B cell (primary cell): ENCODE measurements at regions not wholly inside any gene's neighbourhood (a gene's known extent, or its start where the extent isn't known, plus 50 kb on each side); places are given as distances from the start of the nearest gene placed in this dataset.

Experiments used
- ATAC-seq: fragments of 200-7000 bp; cut with Tn5 transposase; one replicate; pipeline ENCODE4 v1.10.0; 2021; ENCODE audit warnings: low read depth, mild to moderate bottlenecking, moderate number of reproducible peaks, moderate library complexity
- CTCF ChIA-PET: fragments of 350-600 bp; sonication (Branson Sonifier 250); formaldehyde crosslinking; loops from one replicate; lab custom pipeline; 2021; ENCODE audit warnings: antibody characterized with exemption, inconsistent platforms; lab: Charles Lee
- POLR2A ChIA-PET: fragments of 350-600 bp; sonication (Branson Sonifier 250); formaldehyde crosslinking; loops from one replicate; lab custom pipeline; 2021; ENCODE audit warnings: antibody characterized with exemption; lab: Charles Lee
- DNase-seq: peaks from one replicate; pipeline ENCODE4 v3.0.0; 2013
- H2AFZ ChIP-seq: 2 replicates; pipeline ENCODE4 v1.6.1; 2012; ENCODE audit warnings: mild to moderate bottlenecking, low read depth, low read length; ENCODE audit not compliant: insufficient read depth, poor library complexity, severe bottlenecking
- H3K27ac ChIP-seq, 2 donors: 1 replicate in 1 of 2; 2 replicates in 1 of 2; pipeline ENCODE4 v1.5.1; 2012 to 2013; ENCODE audit warnings: low read length in 2 of 2, mild to moderate bottlenecking in 2 of 2, moderate library complexity in 1 of 2
- H3K27me3 ChIP-seq, 4 experiments: fragments of 200-600 bp in 1 of 4; sonication (generic) in 1 of 4; replicated peaks in 1 of 4; 1 replicate in 2 of 4; 2 replicates in 2 of 4; pipeline versions ENCODE4 v1.6.1 to v1.7.0; 2013 to 2016; ENCODE audit warnings: low read length in 3 of 4, mild to moderate bottlenecking in 2 of 4, mixed read lengths in 1 of 4, moderate library complexity in 1 of 4; ENCODE audit not compliant: insufficient read depth in 4 of 4, control insufficient read depth in 3 of 4; ENCODE audit errors: control extremely low read depth in 1 of 4
- H3K36me3 ChIP-seq, 2 experiments: replicated peaks in 1 of 2; 1 replicate in 1 of 2; 2 replicates in 1 of 2; pipeline versions ENCODE4 v1.6.1 to v1.7.1; 2013; ENCODE audit warnings: low read length in 1 of 2; ENCODE audit not compliant: insufficient read depth in 2 of 2, control insufficient read depth in 1 of 2; ENCODE audit errors: control extremely low read depth in 1 of 2, extremely low read depth in 1 of 2
- H3K4me1 ChIP-seq, 2 donors: fragments of 200-600 bp in 1 of 2; sonication (generic) in 1 of 2; 1 replicate in 1 of 2; 2 replicates in 1 of 2; pipeline versions ENCODE4 v1.5.1 to v1.6.1; 2013 to 2017; ENCODE audit warnings: low read length in 2 of 2; ENCODE audit not compliant: control insufficient read depth in 2 of 2, insufficient read depth in 2 of 2
- H3K4me2 ChIP-seq: replicated peaks from 2 replicates; pipeline ENCODE3; 2012; ENCODE audit warnings: mild to moderate bottlenecking, low read depth, low read length; ENCODE audit not compliant: poor library complexity, severe bottlenecking
- H3K4me3 ChIP-seq, 5 experiments: fragments of 200-600 bp in 1 of 5; sonication (generic) in 1 of 5; 1 replicate in 3 of 5; 2 replicates in 2 of 5; pipeline versions ENCODE4 v1.5.1 to v1.7.0; 2011 to 2016; ENCODE audit warnings: low read length in 4 of 5, mild to moderate bottlenecking in 4 of 5, low read depth in 2 of 5, control low read depth in 1 of 5, moderate library complexity in 1 of 5; ENCODE audit not compliant: insufficient read depth in 1 of 5; ENCODE audit errors: control extremely low read depth in 1 of 5, extremely low read depth in 1 of 5
- H3K79me2 ChIP-seq: fragments of 200-600 bp; sonication (generic); one replicate; pipeline ENCODE4 v1.6.0; 2016; ENCODE audit warnings: low read length; ENCODE audit not compliant: control insufficient read depth, insufficient read depth
- H3K9ac ChIP-seq: fragments of 200-600 bp; sonication (generic); 2 replicates; pipeline ENCODE4 v1.6.1; 2017; ENCODE audit warnings: mild to moderate bottlenecking, low read length, moderate library complexity
- H3K9me3 ChIP-seq, 3 donors: one replicate each; pipeline versions ENCODE4 v1.6.1 to v1.7.1; 2013; ENCODE audit warnings: low read length in 2 of 3; ENCODE audit not compliant: control insufficient read depth in 2 of 3, insufficient read depth in 1 of 3; ENCODE audit errors: control extremely low read depth in 1 of 3
- H4K20me1 ChIP-seq: 2 replicates; pipeline ENCODE4 v1.6.0; 2012; ENCODE audit warnings: mild to moderate bottlenecking, low read length; ENCODE audit not compliant: insufficient read depth, control insufficient read depth, poor library complexity, severe bottlenecking
- H3K27ac Mint-ChIP-seq: one replicate; pipeline ENCODE4 v1.8.0; 2021; ENCODE audit warnings: mixed read lengths
- H3K27me3 Mint-ChIP-seq: one replicate; pipeline ENCODE4 v1.8.0; 2021; ENCODE audit warnings: mixed read lengths
- H3K4me1 Mint-ChIP-seq: one replicate; pipeline ENCODE4 v1.8.0; 2021; ENCODE audit warnings: mixed read lengths
- H3K4me3 Mint-ChIP-seq: one replicate; pipeline ENCODE4 v1.8.0; 2021; ENCODE audit warnings: mixed read lengths
- H3K9me3 Mint-ChIP-seq: one replicate; pipeline ENCODE4 v1.8.0; 2022; ENCODE audit warnings: mixed read lengths; ENCODE audit not compliant: insufficient read depth
- CTCF ChIP-seq: fragments of 200-600 bp; IDR thresholded peaks from one replicate; pipeline ENCODE4 v1.8.0; 2022; ENCODE audit warnings: antibody characterized with exemption, mild to moderate bottlenecking
- EZH2 ChIP-seq: IDR thresholded peaks from 2 replicates; pipeline ENCODE4 v1.6.1; 2012; ENCODE audit warnings: borderline replicate concordance, low read depth, mild to moderate bottlenecking, moderate library complexity, low read length; ENCODE audit not compliant: insufficient read depth, poor library complexity, severe bottlenecking
- WGBS: methylation state at CpG from one replicate; pipeline ENCODE4 v1.1.5; 2013; ENCODE audit warnings: missing lambda C conversion rate; ENCODE audit not compliant: insufficient coverage; 5-methylcytosine and 5-hydroxymethylcytosine counted together
- intact Hi-C: fragments of 100-400 bp; cut with micrococcal nuclease; formaldehyde crosslinking; loops from one replicate; pipeline ENCODE4 v1.10.0; 2022

- no peaks in the 10 kb centered on the region for H3K27me3 Mint-ChIP-seq
- Histone ChIP-seq H3K4me3 (no peak overlapping the region), H3K9ac (no peak overlapping the region), H3K4me2 (no peak overlapping the region), H4K20me1 (no peaks in the 10 kb centered on the region), H2AFZ (no peak overlapping the region), H3K27me3 (no peaks in the 10 kb centered on the region), H3K9me3 (no peaks in the 10 kb centered on the region), H3K4me1 (no peaks in the 10 kb centered on the region), H3K79me2 (no peaks in the 10 kb centered on the region), H3K36me3 (no peaks in the 10 kb centered on the region), H3K27ac (no peak overlapping the region)
- H3K9me3 Mint-ChIP-seq = no peaks in the 10 kb centered on the region
- POLR2A ChIA-PET = no interaction called here
- no peak for DNase-seq
- H3K4me3 Mint-ChIP-seq = no peak overlapping the region
- TF ChIP-seq EZH2 = no peak
- no peak for TF ChIP-seq CTCF
- ATAC-seq = no peak
- no peaks in the 10 kb centered on the region for H3K4me1 Mint-ChIP-seq
- CTCF ChIA-PET = no interaction called here
- H3K27ac Mint-ChIP-seq = no peak overlapping the region
- intact Hi-C loops = no loop called here
Measured at GRCh38 chr6:103854059-103854458, 1005.7 kb downstream of the HACE1 start.

- no CpG with 5 or more reads among the region's 2 CpGs for WGBS
- CTCF ChIA-PET = no interaction called here
Measured at GRCh38 chr6:103838457-103838856, 1021.3 kb downstream of the HACE1 start.

More at GRCh38 chr6:103838457-103838856, 1021.3 kb downstream of the HACE1 start:
- Histone ChIP-seq H3K4me1 (no peaks in the 10 kb centered on the region), H3K36me3 (no peaks in the 10 kb centered on the region), H2AFZ (no peak overlapping the region), H3K27me3 (no peaks in the 10 kb centered on the region), H3K4me3 (no peak overlapping the region), H4K20me1 (no peaks in the 10 kb centered on the region), H3K27ac (no peak overlapping the region), H3K4me2 (no peak overlapping the region), H3K79me2 (no peaks in the 10 kb centered on the region), H3K9ac (no peak overlapping the region), H3K9me3 (no peaks in the 10 kb centered on the region)
- DNase-seq = no peak
- POLR2A ChIA-PET = no interaction called here
- no peaks in the 10 kb centered on the region for H3K4me1 Mint-ChIP-seq
- no peak overlapping the region for H3K4me3 Mint-ChIP-seq
- H3K27ac Mint-ChIP-seq = no peak overlapping the region
- TF ChIP-seq EZH2 (no peak), CTCF (no peak)
- intact Hi-C loops = no loop called here
- peaks cover 2% of the 10 kb centered on the region for H3K9me3 Mint-ChIP-seq
- no peak for ATAC-seq
- H3K27me3 Mint-ChIP-seq = no peaks in the 10 kb centered on the region
